H1 (cell line): ENCODE measurements at regions not wholly inside any gene's neighbourhood (a gene's known extent, or its start where the extent isn't known, plus 50 kb on each side); places are given as distances from the start of the nearest gene placed in this dataset.

Experiments used
- SP2 ChIP-seq: IDR thresholded peaks from 2 replicates; pipeline ENCODE4 v1.6.1; 2012; ENCODE audit warnings: mild to moderate bottlenecking, low read length, inconsistent platforms
- TF ChIP-seq, protein P1 (sequence below), 3 experiments: IDR thresholded peaks; 1 replicate in 2 of 3; 2 replicates in 1 of 3; pipeline versions ENCODE4 v1.5.1 to v1.6.1; 2011; ENCODE audit warnings: low read length in 3 of 3, mild to moderate bottlenecking in 3 of 3, inconsistent platforms in 2 of 3, low read depth in 1 of 3, moderate library complexity in 1 of 3; ENCODE audit not compliant: insufficient read depth in 1 of 3; ENCODE audit errors: control extremely low read depth in 1 of 3

DNA sequence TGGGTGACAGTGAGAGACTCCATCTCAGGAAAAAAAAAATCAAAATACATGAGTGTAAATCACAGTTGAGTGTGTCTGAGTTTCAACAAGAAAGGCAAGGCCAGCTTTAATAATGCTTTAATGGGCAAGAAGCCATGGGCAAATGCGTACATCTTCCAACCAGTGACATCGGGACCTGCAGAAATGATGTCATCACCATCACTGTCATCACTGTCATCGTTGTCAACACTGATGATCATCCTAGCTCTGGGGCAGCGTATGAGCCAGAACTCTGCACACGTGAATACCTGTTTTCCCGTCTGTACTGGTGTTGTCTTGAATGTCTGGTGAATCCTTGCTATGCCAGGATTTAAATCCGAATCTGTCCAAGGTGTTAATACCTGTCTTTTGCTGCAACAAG is 712.5 kb downstream of the BRD1 start:
- no peak for TF ChIP-seq SP2
- TF ChIP-seq, protein P1, sequence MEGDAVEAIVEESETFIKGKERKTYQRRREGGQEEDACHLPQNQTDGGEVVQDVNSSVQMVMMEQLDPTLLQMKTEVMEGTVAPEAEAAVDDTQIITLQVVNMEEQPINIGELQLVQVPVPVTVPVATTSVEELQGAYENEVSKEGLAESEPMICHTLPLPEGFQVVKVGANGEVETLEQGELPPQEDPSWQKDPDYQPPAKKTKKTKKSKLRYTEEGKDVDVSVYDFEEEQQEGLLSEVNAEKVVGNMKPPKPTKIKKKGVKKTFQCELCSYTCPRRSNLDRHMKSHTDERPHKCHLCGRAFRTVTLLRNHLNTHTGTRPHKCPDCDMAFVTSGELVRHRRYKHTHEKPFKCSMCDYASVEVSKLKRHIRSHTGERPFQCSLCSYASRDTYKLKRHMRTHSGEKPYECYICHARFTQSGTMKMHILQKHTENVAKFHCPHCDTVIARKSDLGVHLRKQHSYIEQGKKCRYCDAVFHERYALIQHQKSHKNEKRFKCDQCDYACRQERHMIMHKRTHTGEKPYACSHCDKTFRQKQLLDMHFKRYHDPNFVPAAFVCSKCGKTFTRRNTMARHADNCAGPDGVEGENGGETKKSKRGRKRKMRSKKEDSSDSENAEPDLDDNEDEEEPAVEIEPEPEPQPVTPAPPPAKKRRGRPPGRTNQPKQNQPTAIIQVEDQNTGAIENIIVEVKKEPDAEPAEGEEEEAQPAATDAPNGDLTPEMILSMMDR (IDR thresholded peaks at IDR 0.05; ENCODE audit: control extremely low read depth in 1 of 3, insufficient read depth in 1 of 3, low read depth in 1 of 3, low read length in 3 of 3), result no peak
